C4-2B (cell line): ENCODE measurements at regions not wholly inside any gene's neighbourhood (a gene's known extent, or its start where the extent isn't known, plus 50 kb on each side); places are given as distances from the start of the nearest gene placed in this dataset.

ENCODE experiments used
- H3K27ac ChIP-seq: fragments of 450-650 bp; 2 replicates; pipeline ENCODE4 v1.5.1; 2017
- ZFX ChIP-seq: fragments of 450-650 bp; IDR thresholded peaks from 2 replicates; pipeline ENCODE4 v1.6.1; 2017
- TF ChIP-seq, protein P1 (sequence below): fragments of 450-650 bp; conservative IDR thresholded peaks from 2 replicates; pipeline ENCODE4 v1.5.1; 2017; ENCODE audit warnings: mild to moderate bottlenecking

GRCh38 chr3:159818997-159819500 lies 169.6 kb upstream of the IL12A start:
- no peak for TF ChIP-seq ZFX
- TF ChIP-seq, protein P1, sequence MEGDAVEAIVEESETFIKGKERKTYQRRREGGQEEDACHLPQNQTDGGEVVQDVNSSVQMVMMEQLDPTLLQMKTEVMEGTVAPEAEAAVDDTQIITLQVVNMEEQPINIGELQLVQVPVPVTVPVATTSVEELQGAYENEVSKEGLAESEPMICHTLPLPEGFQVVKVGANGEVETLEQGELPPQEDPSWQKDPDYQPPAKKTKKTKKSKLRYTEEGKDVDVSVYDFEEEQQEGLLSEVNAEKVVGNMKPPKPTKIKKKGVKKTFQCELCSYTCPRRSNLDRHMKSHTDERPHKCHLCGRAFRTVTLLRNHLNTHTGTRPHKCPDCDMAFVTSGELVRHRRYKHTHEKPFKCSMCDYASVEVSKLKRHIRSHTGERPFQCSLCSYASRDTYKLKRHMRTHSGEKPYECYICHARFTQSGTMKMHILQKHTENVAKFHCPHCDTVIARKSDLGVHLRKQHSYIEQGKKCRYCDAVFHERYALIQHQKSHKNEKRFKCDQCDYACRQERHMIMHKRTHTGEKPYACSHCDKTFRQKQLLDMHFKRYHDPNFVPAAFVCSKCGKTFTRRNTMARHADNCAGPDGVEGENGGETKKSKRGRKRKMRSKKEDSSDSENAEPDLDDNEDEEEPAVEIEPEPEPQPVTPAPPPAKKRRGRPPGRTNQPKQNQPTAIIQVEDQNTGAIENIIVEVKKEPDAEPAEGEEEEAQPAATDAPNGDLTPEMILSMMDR: no peak
- no peak overlapping the region for H3K27ac ChIP-seq

DNA sequence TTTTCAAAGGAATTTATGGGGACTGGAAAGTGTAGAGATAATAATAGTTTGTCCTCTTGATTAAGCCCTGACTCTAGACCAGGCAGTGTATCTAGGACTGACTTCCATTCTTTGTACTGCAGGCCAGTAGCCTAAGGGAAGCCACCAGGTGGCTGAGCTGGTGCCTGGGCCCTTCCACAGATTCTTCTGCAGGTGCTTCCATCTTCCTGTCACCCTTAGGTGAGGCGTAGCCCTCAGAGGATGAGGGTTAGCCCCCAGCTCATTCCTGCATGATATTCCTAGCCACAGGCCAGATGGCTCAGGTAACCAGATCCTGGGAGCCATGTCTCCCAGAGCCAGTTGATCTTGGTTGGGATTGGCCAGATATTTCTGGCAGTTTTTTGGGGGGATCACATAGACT lies 169.0 kb upstream of the IL12A start:
- no peak overlapping the region for H3K27ac ChIP-seq
- no peak for TF ChIP-seq ZFX
- TF ChIP-seq, protein P1: no peak

- TF ChIP-seq, protein P1: no peak
- no peak for TF ChIP-seq ZFX
- no peak overlapping the region for H3K27ac ChIP-seq
Measured at GRCh38 chr3:159821110-159821509, 167.5 kb upstream of the IL12A start.

DNA sequence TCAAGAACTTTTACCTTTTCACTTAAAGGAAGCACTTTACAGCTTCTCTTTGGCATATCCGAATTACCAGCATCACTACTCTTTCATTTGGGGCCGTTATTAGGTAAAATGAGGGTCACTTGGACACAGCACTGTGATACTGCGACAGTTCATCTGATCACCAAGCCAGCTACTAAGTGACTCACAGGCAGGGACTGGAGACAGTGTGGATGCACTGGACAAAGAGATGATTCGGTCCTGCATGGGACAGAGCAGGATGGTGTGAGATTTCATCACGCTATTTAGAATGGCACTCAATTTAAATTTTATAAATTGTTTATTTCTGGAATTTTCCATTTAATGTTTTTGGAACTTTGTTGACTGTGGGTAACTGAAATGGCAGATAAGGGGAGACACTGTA lies 166.9 kb upstream of the IL12A start:
- TF ChIP-seq, protein P1: no peak
- TF ChIP-seq ZFX: no peak
- no peak overlapping the region for H3K27ac ChIP-seq

- TF ChIP-seq ZFX: no peak
- TF ChIP-seq, protein P1: no peak
- no peak overlapping the region for H3K27ac ChIP-seq
Measured at GRCh38 chr3:159823780-159824179, 164.9 kb upstream of the IL12A start.

GRCh38 chr3:159824333-159824732 lies 164.3 kb upstream of the IL12A start:
- no peak for TF ChIP-seq ZFX
- TF ChIP-seq, protein P1: no peak
- H3K27ac ChIP-seq: no peak overlapping the region

DNA sequence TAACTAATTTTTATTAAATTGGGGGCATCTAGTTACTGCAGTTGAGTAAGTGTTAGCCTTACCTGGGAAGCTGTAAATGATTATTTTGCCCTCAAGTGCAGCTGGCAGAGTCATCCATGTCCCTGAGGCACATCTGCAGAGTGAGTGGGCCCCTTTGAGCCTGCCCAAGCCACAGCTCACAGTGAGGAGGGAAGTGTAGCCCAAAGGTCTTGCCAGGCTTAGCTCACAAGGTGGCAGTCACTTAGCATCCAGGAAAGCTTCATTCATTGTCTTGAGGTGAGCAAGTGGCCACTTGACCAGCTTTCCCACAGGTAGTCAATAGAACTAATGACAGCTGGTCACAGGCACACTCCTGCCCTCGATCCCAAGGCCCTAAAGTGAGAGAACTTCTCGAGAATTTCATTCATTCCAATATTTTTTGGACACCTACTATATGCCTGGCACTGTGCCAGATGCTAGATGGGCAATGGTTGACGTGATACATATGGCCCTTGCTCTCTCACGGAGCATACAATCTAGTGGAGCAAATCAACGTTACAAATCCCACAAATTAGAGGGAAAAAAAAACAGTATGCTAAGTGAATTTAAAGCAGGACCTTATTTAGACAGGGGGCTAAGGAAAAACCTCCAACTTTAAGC lies 163.3 kb upstream of the IL12A start:
- no peak overlapping the region for H3K27ac ChIP-seq
- TF ChIP-seq, protein P1: no peak
- no peak for TF ChIP-seq ZFX
